ENCODE measurements at regions not wholly inside any gene's neighbourhood (a gene's known extent, or its start where the extent isn't known, plus 50 kb on each side); places are given as distances from the start of the nearest gene placed in this dataset.

DNA sequence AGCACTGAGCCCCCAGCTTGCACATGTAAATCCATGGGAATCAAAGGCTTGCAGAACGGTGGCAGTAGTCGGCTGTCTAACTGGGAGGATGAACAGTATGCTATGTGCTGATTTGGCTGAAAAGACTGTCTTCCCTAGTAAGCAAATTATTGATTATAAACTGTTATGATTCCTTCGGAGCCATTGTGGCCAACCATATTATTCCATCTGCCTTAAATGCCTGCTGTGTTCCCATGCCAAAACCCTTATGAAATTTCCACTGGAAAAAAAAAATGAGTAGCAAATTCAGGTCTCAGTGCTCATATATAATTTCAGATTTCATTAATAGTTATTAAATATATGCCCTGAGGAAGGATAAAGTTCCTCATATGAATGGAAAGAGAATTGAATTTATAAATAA, 132.7 kb upstream of the MID1 start:
- Histone ChIP-seq H3K9me3 (no peaks in the 10 kb centered on the region), H3K27ac (replicated peaks in 1 of 4) (no peak overlapping the region), H3K27me3 (no peaks in the 10 kb centered on the region), H3K4me1 (peaks cover 6 to 21% (median 15%) of the 10 kb centered on the region in 4 donors), H3K36me3 (no peaks in the 10 kb centered on the region), H3K4me3 (no peak overlapping the region)
- no peak for DNase-seq (ENCODE audit: extremely low spot score)
- intact Hi-C loops (cut with DNase I): no loop called here
- WGBS: 80% methylated on average over 3 of the region's 3 CpGs
- TF ChIP-seq POLR2A (IDR thresholded peaks at IDR 0.05; ENCODE audit: low read depth) (no peak), POLR2AphosphoS5 (IDR thresholded peaks at IDR 0.05) (no peak), CTCF (IDR thresholded peaks at IDR 0.05) (no peak), EP300 (IDR thresholded peaks at IDR 0.05) (no peak)

GRCh38 chrX:10754445-10754844, 134.1 kb upstream of the MID1 start:
- Histone ChIP-seq H3K36me3 (no peaks in the 10 kb centered on the region), H3K4me3 (no peak overlapping the region), H3K27ac (replicated peaks in 1 of 4) (no peak overlapping the region), H3K27me3 (no peaks in the 10 kb centered on the region), H3K9me3 (no peaks in the 10 kb centered on the region), H3K4me1 (peaks cover 6 to 21% (median 15%) of the 10 kb centered on the region in 4 donors)
- TF ChIP-seq EP300 (IDR thresholded peaks at IDR 0.05): no peak
- TF ChIP-seq POLR2A (IDR thresholded peaks at IDR 0.05; ENCODE audit: low read depth): no peak
- TF ChIP-seq POLR2AphosphoS5 (IDR thresholded peaks at IDR 0.05): no peak
- TF ChIP-seq CTCF (IDR thresholded peaks at IDR 0.05): no peak
- DNase-seq (ENCODE audit: extremely low spot score): no peak
- 75% methylated on average over 6 of the region's 6 CpGs for WGBS
- intact Hi-C loops (cut with DNase I): no loop called here

- no peak for TF ChIP-seq POLR2A (IDR thresholded peaks at IDR 0.05; ENCODE audit: low read depth)
- no peak for TF ChIP-seq CTCF (IDR thresholded peaks at IDR 0.05)
- TF ChIP-seq POLR2AphosphoS5 (IDR thresholded peaks at IDR 0.05): no peak
- 37% methylated on average over 9 of the region's 9 CpGs for WGBS
- intact Hi-C loops (cut with DNase I): no loop called here
- H3K36me3 ChIP-seq: no peaks in the 10 kb centered on the region
- DNase-seq (ENCODE audit: extremely low spot score): no peak
- peak overlapping the region; percentile 14 to 51 (median 29) for H3K27ac ChIP-seq (replicated peaks in 1 of 4)
- peaks cover 6 to 21% (median 15%) of the 10 kb centered on the region in 4 donors for H3K4me1 ChIP-seq
- H3K9me3 ChIP-seq: no peaks in the 10 kb centered on the region
- H3K27me3 ChIP-seq: no peaks in the 10 kb centered on the region
- peak overlapping the region in 3 of 4 donors; percentile 10 to 36 (median 25) for H3K4me3 ChIP-seq
Measured at GRCh38 chrX:10755439-10756334, 135.3 kb upstream of the MID1 start.

DNA sequence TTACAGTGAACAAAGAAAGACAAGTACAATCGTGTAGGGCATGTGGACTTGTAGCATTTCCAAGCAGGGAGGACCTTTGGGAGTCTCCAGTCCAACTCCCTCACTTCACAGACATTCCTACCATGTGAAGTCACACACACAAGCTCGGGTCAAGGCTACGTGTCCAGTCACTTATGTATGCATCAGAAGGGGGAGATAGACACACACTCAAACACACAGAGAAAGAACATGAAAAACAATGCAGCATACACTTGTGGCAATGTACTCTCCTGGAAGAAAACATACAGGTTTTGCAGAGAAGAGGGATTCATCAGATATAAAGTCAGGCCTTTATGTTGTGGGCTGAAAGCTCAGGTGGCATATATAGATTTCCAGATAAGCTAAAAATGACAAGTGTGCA, 136.1 kb upstream of the MID1 start:
- no peak overlapping the region for H3K27ac ChIP-seq (replicated peaks in 1 of 4)
- intact Hi-C loops (cut with DNase I): no loop called here

More for the DNA sequence above, 136.1 kb upstream of the MID1 start:
- 29% methylated on average over 3 of the region's 3 CpGs for WGBS
- no peak for TF ChIP-seq EP300 (IDR thresholded peaks at IDR 0.05)
- TF ChIP-seq CTCF (IDR thresholded peaks at IDR 0.05): no peak
- no peak overlapping the region for H3K4me3 ChIP-seq
- H3K9me3 ChIP-seq: no peaks in the 10 kb centered on the region
- no peaks in the 10 kb centered on the region for H3K36me3 ChIP-seq
- H3K4me1 ChIP-seq: peaks cover 6 to 21% (median 15%) of the 10 kb centered on the region in 4 donors
- H3K27me3 ChIP-seq: no peaks in the 10 kb centered on the region
- no peak for DNase-seq (ENCODE audit: extremely low spot score)
